Stimulated activated CD4-positive, alpha-beta T cell treated with anti-CD3 and anti-CD28 coated beads, Interleukin-4, amount 100 ng/mL, for 4 hours (primary cell): ENCODE measurements at regions not wholly inside any gene's neighbourhood (a gene's known extent, or its start where the extent isn't known, plus 50 kb on each side); places are given as distances from the start of the nearest gene placed in this dataset.
"Not testable (repeated sequence)": the region's sequence is repeated elsewhere in the genome, so short reads cannot be mapped to it uniquely, and the experiment has no call there.

Experiments
- DNase-seq, 2 experiments: peaks; one replicate each; pipeline ENCODE4 v3.0.0-alpha.2; 2020

GRCh38 chr13:44887515-44887914 lies 101.8 kb downstream of the NUFIP1 start:
- no peak for DNase-seq

GRCh38 chr13:44884076-44884729 lies 105.1 kb downstream of the NUFIP1 start:
- no peak for DNase-seq

- DNase-seq, result no peak
Measured at GRCh38 chr13:44879452-44880058, 109.7 kb downstream of the NUFIP1 start.

- DNase-seq, result no peak
Measured at GRCh38 chr13:44876782-44877324, 112.4 kb downstream of the NUFIP1 start.

DNA sequence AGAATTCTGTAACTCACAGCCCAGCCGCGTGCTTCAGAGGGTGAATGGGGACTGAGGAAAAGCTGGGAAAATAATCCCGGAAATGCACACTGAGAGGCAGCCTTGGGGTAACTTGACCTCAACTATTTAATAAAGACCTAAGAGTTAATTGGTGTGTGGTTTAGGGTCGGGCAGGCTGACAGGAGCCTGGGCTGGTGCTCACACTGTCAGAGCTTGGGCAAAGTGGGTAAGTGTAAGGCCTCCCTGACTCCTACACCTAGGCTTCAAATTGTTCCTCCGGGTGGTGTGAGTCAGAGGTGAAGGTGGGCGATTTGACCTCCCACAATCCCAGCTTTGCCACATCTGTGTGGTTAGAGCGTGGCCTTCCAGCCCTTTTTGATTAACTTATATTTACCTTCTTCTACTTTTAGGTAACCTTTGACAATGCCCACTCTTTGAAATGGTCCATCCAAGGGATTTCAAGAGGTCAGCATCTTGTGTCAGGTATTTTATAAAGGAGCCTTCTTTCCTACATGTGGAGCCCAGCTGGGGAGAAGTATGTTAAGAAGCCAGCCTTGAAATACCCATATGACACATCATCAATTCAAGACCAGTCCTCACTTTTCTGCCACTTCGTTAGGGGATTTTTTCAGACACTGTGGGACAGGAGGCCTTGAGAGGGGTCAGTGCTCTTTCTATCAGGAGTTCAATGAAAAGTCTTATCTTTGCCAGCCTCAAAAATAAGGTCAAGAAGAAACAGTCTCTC lies 114.2 kb downstream of the NUFIP1 start:
- DNase-seq, result no peak

DNA sequence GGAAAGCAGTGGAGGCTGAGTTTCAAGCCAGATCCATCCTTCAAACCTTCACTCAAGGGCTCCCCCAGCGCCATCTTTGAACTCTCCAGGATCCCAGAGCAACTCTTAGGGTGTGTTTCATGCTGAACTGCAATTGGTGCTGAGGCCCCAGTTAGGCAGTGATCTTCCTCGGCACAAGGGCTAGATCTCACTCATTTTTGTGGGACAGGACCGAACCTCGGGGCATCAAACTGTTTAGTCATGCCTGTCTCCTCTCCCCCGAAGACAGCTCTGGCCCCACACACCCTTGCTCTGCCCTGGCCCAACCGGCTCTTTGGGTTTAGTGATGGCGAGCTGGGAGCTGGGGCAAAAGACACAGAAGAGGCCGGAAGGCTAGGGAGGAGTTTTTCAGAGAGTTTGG lies 115.1 kb downstream of the NUFIP1 start:
- DNase-seq, result no peak

- DNase-seq, result no peak
Measured at GRCh38 chr13:44873461-44873860, 115.8 kb downstream of the NUFIP1 start.

- DNase-seq, result no peak
Measured at GRCh38 chr13:44872751-44873150, 116.5 kb downstream of the NUFIP1 start.

DNA sequence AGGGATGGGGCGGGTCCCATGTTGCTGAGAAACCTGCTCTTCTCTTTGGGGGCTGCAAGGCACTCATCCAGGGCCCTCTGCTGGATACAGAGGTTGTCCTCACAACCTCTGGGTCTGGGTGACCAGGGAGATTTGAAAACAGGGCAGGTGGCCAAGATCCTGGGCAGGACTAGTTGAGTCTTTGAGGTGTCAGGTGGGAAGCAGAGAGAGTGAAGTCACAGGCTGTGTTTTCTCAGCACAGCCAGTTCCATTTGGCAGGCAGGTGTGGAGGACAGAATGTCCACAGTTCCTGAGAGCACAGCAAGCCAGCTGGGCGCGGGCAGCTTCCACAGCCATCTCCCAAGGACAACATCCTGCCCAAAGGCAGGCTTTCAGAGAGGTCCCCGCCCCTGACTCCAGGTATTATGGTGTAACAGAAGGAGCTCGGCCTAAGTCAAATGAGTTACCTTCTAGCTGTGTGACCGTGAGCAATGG lies 118.8 kb downstream of the NUFIP1 start:
- DNase-seq, result no peak

GRCh38 chr13:44869167-44869566 lies 120.1 kb downstream of the NUFIP1 start:
- DNase-seq, result no peak

DNA sequence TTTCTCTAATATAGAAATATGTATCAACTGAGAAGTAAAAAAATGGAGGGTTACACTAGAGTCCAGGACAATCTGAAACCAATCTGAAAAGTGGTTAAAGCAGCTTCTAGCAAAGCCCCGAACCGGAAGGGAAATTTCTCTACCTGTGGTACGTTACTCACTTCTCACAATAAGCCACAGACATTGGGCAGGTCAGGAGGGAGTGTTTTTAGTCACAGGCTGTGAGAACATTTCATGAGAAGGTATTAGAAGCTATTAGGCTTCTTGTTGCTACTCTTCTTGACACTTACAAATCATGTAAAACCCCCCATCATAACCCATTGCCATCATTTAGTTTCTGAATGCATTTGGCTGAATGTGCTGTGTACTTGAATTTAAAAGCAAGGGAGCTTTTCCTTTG lies 120.9 kb downstream of the NUFIP1 start:
- no peak for DNase-seq

DNA sequence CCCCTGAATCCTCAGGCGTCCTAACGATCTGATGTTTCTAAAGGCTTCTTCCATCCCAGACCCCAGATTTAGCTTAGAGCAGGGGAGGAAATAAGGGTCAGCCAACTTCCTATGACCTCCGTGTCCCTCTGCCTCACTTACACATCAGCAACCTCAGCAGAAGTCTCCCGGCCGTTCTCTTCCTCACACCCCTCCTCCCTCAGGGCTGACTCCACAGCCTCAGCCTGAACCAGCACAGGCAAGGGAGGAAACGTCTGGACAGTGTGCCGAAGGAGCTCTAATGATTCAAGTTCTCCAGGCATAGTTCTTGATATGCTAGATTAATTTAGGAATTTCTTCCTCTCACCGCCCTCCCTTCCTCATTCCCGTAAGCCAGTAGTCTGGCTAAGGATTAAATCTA lies 121.4 kb downstream of the NUFIP1 start:
- no peak for DNase-seq

DNA sequence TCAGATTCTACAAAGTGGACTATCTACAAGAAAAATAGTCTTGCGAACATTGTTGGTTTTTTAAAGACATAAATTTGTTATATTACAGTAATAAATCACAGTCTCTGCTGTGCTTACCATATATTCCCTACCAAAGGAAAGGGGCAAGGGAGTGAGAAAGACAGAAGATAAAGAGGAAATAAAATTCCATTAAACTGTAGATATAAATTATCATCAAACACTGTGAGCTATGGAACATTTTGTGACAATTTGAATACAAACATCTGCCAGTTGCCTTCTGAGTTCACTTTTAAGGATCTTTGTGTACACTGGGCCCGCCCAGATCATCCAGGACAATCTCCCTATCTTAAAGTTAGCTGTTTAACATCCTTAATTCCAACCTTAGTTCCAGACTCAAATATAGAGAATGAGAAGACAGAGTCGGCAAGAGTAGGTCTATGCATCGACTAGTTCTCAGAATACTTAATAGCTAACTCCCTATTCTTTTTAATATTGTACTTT lies 122.8 kb downstream of the NUFIP1 start:
- DNase-seq, result no peak

- DNase-seq, result no peak
Measured at GRCh38 chr13:44865722-44866410, 123.4 kb downstream of the NUFIP1 start.

- DNase-seq, result not testable (repeated sequence)
Measured at GRCh38 chr13:44863641-44864040, 125.6 kb downstream of the NUFIP1 start.

DNA sequence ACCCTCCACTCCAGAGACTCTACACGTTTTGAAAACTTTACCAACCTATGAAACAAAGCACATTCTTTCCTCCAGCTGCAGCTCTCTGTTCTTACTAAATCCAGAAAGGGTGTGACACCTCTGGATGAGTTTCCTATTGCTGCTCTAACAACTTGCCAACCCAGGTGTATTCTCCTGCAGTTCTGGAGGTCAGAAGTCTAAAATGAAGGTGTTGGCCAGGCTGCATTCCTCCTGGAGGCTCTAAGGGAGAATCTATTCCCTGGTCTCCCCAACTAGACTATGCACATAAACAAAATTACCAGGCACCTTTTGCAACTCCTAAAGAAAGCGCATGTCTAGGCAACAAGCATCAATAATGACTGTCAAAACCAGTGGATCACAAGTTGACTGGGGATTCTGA lies 128.8 kb downstream of the NUFIP1 start:
- no peak for DNase-seq

DNA sequence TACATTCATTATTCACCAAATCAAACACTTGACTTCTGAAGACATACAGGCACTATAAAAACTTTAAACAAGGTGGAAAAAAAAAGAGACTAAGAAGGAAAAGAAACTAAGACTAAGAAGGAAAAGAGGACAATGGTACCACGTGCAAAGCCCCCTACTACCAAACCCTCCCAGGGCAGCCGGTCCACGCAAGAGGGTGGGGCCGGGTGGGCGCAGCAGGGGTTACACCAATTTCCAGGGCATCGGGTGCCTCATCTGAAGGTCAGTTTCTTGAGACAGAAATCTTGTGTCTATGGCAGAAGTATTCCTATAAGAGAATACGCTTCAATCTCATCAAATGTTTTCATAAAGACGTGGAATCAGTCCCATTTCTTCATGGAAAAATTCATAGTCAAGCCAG lies 131.5 kb downstream of the NUFIP1 start:
- no peak for DNase-seq

DNA sequence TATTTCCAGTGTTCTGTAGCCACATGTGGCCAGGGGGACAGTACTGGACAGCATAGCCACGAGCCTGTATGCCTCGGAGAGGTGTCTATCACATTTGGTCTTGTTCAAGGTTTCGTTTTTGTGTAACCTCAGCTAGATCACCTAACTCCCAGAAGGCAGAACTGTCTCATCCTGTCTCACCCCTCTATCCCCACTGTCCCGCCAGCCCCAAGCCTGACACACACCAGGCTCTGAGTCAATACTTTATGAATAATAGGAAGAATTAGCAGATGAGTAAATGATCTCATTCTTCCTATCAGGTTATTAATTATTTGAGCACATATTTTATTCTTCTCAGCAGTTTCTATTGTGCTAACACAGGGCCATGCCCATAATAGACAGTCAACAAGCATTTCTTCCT lies 132.2 kb downstream of the NUFIP1 start:
- no peak for DNase-seq

DNA sequence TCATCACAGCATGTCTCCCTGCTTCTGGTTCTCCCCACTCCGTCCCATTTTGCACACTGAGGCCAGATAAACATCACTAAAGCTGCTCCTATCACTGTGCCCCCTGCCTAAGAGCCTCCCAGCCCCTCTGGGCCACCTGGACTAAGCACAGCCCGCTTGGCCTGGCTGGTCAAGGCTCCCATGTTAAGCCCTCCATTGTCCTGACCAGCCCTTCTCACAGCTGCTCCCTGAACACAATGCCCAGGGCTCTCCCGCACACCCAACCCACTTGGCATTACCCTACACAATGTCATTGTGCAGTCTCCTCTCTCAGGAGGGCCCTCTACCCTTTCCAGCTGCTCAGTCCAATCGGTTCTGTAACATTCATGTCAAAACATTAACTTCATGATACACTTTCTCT lies 133.4 kb downstream of the NUFIP1 start:
- no peak for DNase-seq

DNA sequence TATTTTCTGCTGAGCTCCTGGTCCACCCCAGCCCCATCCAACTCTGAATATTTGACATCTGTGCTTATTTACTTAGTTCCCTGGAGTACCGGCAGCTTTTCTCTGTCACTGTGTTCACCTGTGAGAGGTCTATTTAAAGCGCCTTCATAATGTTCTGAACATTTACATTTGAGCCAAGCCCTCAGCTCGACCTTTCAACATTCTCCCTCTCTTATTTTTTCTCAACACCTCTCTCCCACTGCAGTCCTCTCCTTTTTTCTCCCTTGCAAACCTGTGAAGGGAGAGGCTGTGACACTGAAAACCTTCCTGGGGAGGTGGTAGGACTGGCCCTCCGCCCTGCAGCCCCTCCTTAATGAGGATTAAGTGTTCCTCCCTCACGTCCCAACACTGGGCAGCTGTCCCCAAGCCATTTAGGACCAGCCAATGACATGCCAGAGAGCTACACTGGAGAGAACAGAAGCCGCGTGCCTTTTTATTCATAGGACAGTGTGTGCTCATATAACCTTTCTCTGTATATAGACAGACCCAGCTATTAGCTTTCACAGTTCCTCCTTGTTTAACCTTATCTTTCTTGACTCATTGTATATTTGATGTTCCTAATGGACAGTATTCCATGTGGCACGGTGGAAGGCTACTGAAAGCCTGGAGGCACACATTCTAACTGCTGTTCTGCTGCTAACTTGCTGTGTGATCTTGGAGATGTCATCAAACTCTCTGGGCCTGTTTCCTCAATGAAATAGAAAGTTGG lies 134.8 kb downstream of the NUFIP1 start:
- no peak for DNase-seq

DNA sequence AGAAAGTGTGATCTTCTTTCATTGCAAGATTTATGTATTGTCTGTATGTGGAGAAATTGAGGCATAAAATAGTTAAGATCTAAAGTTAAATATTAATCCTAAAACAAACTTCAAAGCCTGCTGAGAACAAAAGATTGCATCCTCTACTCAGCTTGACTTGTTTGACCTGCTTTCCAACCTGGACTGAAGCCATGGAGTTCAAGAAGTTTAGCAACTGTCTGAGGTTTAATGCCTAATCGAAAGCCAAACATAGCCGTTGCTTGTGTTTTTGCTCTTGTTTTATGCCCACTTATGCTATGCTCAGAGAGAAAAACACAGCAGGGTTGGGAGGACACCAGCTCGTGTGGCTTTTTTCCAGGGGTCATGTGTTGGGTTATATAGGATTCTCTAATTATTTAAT lies 135.6 kb downstream of the NUFIP1 start:
- DNase-seq, result no peak
